ENCODE measurements at regions not wholly inside any gene's neighbourhood (a gene's known extent, or its start where the extent isn't known, plus 50 kb on each side); places are given as distances from the start of the nearest gene placed in this dataset.
A peak's percentile ranks its signal among the peaks of the same experiment; 100 is the strongest.
"Not testable (repeated sequence)": the region's sequence is repeated elsewhere in the genome, so short reads cannot be mapped to it uniquely, and the experiment has no call there.

GRCh38 chr2:89026296-89026695, 334.8 kb downstream of the RPIA start:
- not testable (repeated sequence) for DNase-seq

GRCh38 chr2:89027115-89027514, 335.6 kb downstream of the RPIA start:
- DNase-seq = not testable (repeated sequence)

- not testable (repeated sequence) for DNase-seq
These were observed 336.1 kb downstream of the RPIA start for GRCh38 chr2:89027536-89027935.

GRCh38 chr2:89029257-89029656, 337.8 kb downstream of the RPIA start:
- not testable (repeated sequence) for DNase-seq

- peak in 1 of 2 donors; percentile 30 for DNase-seq
These were observed 356.9 kb downstream of the RPIA start for GRCh38 chr2:89048138-89049066.

GRCh38 chr2:89058616-89059015, 367.1 kb downstream of the RPIA start:
- not testable (repeated sequence) for DNase-seq

- DNase-seq = not testable (repeated sequence)
These were observed 369.7 kb downstream of the RPIA start for GRCh38 chr2:89061174-89061573.

GRCh38 chr2:89076771-89077170, 385.3 kb downstream of the RPIA start:
- DNase-seq = not testable (repeated sequence)

- DNase-seq = not testable (repeated sequence)
These were observed 401.4 kb downstream of the RPIA start for GRCh38 chr2:89092911-89093310.

GRCh38 chr2:89095060-89095459, 403.6 kb downstream of the RPIA start:
- not testable (repeated sequence) for DNase-seq

- not testable (repeated sequence) for DNase-seq
These were observed 411.1 kb downstream of the RPIA start for GRCh38 chr2:89102587-89102986.

- not testable (repeated sequence) for DNase-seq
These were observed 415.0 kb downstream of the RPIA start for GRCh38 chr2:89106369-89107019.

- DNase-seq = not testable (repeated sequence)
These were observed 421.0 kb downstream of the RPIA start for GRCh38 chr2:89112434-89112833.

GRCh38 chr2:89113286-89113685, 421.8 kb downstream of the RPIA start:
- not testable (repeated sequence) for DNase-seq

- not testable (repeated sequence) for DNase-seq
These were observed 438.0 kb downstream of the RPIA start for GRCh38 chr2:89129440-89129839.

GRCh38 chr2:89130665-89131308, 439.3 kb downstream of the RPIA start:
- DNase-seq = not testable (repeated sequence)

GRCh38 chr2:89142959-89143358, 451.5 kb downstream of the RPIA start:
- peak in 1 of 2 donors; percentile 31 for DNase-seq

GRCh38 chr2:89145342-89145741, 453.9 kb downstream of the RPIA start:
- DNase-seq = not testable (repeated sequence)

- DNase-seq = not testable (repeated sequence)
These were observed 456.8 kb downstream of the RPIA start for GRCh38 chr2:89148256-89148655.

- not testable (repeated sequence) for DNase-seq
These were observed 460.2 kb downstream of the RPIA start for GRCh38 chr2:89151699-89152098.

- DNase-seq = not testable (repeated sequence)
These were observed 461.0 kb downstream of the RPIA start for GRCh38 chr2:89152501-89152900.

- not testable (repeated sequence) for DNase-seq
These were observed 461.7 kb downstream of the RPIA start for GRCh38 chr2:89153210-89153609.

GRCh38 chr2:89154247-89154682, 462.8 kb downstream of the RPIA start:
- DNase-seq = not testable (repeated sequence)

Measured in CD4-positive, alpha-beta T cell treated with Interleukin-4 for 1 hour (primary cell).